SK-N-SH treated with all-trans-retinoic acid at 6 μM for 48 hours (cell line): ENCODE measurements at regions not wholly inside any gene's neighbourhood (a gene's known extent, or its start where the extent isn't known, plus 50 kb on each side); places are given as distances from the start of the nearest gene placed in this dataset.

Experiments used
- ATAC-seq: fragments of 200-7000 bp; cut with Tn5 transposase; 3 replicates; pipeline ENCODE4 v1.9.1; 2020; ENCODE audit warnings: mild to moderate bottlenecking, moderate library complexity
- BACH2 ChIP-seq: fragments of 250-450 bp; sonication (Bioruptor Pico); IDR thresholded peaks from 2 replicates; pipeline ENCODE4 v1.9.0; 2021; ENCODE audit warnings: mild to moderate bottlenecking, borderline replicate concordance
- CSDC2 ChIP-seq: fragments of 250-450 bp; sonication (Bioruptor Pico); IDR thresholded peaks from 2 replicates; pipeline ENCODE4 v1.5.0; 2020; ENCODE audit warnings: mild to moderate bottlenecking, moderate library complexity
- CSRNP3 ChIP-seq: fragments of 250-450 bp; sonication (Bioruptor Pico); IDR thresholded peaks from 2 replicates; pipeline ENCODE4 v1.5.1; 2021; ENCODE audit warnings: mild to moderate bottlenecking, moderate library complexity
- ESRRG ChIP-seq: fragments of 250-450 bp; sonication (Bioruptor Pico); IDR thresholded peaks from 2 replicates; pipeline ENCODE4 v1.6.1; 2021; ENCODE audit warnings: mild to moderate bottlenecking
- GLIS3 ChIP-seq: fragments of 250-450 bp; sonication (Bioruptor Pico); IDR thresholded peaks from 2 replicates; pipeline ENCODE4 v1.5.0; 2020; ENCODE audit warnings: mild to moderate bottlenecking, moderate library complexity
- ISL1 ChIP-seq: fragments of 250-450 bp; sonication (Bioruptor Pico); IDR thresholded peaks from 2 replicates; pipeline ENCODE4 v2.1.2; 2022; ENCODE audit warnings: mild to moderate bottlenecking, moderate library complexity
- OSR1 ChIP-seq: fragments of 250-450 bp; sonication (Bioruptor Pico); IDR thresholded peaks from 2 replicates; pipeline ENCODE4 v1.8.0; 2022; ENCODE audit warnings: moderate library complexity, mild to moderate bottlenecking, inconsistent platforms
- POU6F1 ChIP-seq: fragments of 250-450 bp; sonication (Bioruptor Pico); IDR thresholded peaks from 2 replicates; pipeline ENCODE4 v1.8.0; 2021; ENCODE audit warnings: low read depth, mild to moderate bottlenecking, moderate library complexity, borderline replicate concordance
- RARB ChIP-seq: fragments of 250-450 bp; sonication (Bioruptor Pico); IDR thresholded peaks from 2 replicates; pipeline ENCODE4 v1.8.0; 2021; ENCODE audit warnings: mild to moderate bottlenecking, moderate library complexity
- ZC3H10 ChIP-seq: fragments of 250-450 bp; sonication (Bioruptor Pico); IDR thresholded peaks from 2 replicates; pipeline ENCODE4 v1.5.1; 2021; ENCODE audit warnings: mild to moderate bottlenecking, moderate library complexity
- ZFP30 ChIP-seq: fragments of 450-650 bp; formaldehyde crosslinking; IDR thresholded peaks from 2 replicates; pipeline ENCODE4 v1.5.0; 2022; ENCODE audit warnings: mild to moderate bottlenecking, moderate library complexity
- ZNF565 ChIP-seq: fragments of 450-650 bp; formaldehyde crosslinking; conservative IDR thresholded peaks from 2 replicates; pipeline ENCODE4 v1.5.0; 2020; ENCODE audit warnings: low read depth, mild to moderate bottlenecking, moderate library complexity
- ZNF70 ChIP-seq: fragments of 450-650 bp; formaldehyde crosslinking; IDR thresholded peaks from 2 replicates; pipeline ENCODE4 v1.5.0; 2020; ENCODE audit warnings: mild to moderate bottlenecking, moderate library complexity
- ZNF8 ChIP-seq: fragments of 450-650 bp; formaldehyde crosslinking; IDR thresholded peaks from 2 replicates; pipeline ENCODE4 v1.5.0; 2020; ENCODE audit warnings: mild to moderate bottlenecking, moderate library complexity
- TF ChIP-seq, protein P1 (sequence below): fragments of 250-450 bp; sonication (Bioruptor Pico); IDR thresholded peaks from 2 replicates; pipeline ENCODE4 v1.5.1; 2020; ENCODE audit warnings: low read depth, mild to moderate bottlenecking, moderate library complexity
- TF ChIP-seq, protein P2 (sequence below): fragments of 250-450 bp; sonication (Bioruptor Pico); IDR thresholded peaks from 2 replicates; pipeline ENCODE4 v1.5.0; 2020; ENCODE audit warnings: mild to moderate bottlenecking, moderate library complexity
- TF ChIP-seq, protein P3 (sequence below): fragments of 250-450 bp; sonication (Bioruptor Pico); IDR thresholded peaks from 2 replicates; pipeline ENCODE4 v1.8.0; 2020; ENCODE audit warnings: mild to moderate bottlenecking, moderate library complexity, borderline replicate concordance

DNA sequence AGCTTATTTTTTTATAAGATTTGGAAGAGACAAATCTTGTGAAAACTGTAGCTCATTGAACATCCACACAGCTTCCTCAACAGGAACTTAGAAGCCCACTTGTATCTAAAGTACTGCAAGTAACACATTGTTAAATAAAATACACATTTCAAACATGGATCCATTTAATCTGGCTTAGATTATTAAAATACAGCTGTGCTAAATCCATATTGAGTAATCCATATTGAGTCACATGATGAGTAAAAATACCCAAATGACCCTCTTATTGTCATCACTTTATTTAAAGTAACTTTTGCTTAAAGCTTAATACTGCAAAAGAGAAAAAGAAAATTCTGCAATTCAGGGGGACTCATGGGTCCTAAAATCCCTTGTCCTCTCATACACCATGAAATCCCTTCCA is 133.3 kb downstream of the OSR1 start:
- no peak for TF ChIP-seq ESRRG (CRISPR knock-in tag)
- TF ChIP-seq, protein P1, sequence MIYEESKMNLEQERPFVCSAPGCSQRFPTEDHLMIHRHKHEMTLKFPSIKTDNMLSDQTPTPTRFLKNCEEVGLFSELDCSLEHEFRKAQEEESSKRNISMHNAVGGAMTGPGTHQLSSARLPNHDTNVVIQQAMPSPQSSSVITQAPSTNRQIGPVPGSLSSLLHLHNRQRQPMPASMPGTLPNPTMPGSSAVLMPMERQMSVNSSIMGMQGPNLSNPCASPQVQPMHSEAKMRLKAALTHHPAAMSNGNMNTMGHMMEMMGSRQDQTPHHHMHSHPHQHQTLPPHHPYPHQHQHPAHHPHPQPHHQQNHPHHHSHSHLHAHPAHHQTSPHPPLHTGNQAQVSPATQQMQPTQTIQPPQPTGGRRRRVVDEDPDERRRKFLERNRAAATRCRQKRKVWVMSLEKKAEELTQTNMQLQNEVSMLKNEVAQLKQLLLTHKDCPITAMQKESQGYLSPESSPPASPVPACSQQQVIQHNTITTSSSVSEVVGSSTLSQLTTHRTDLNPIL: no peak
- TF ChIP-seq ZNF70 (CRISPR knock-in tag): no peak
- TF ChIP-seq CSDC2 (CRISPR knock-in tag): no peak
- no peak for TF ChIP-seq POU6F1 (CRISPR knock-in tag)
- TF ChIP-seq RARB (CRISPR knock-in tag): no peak
- TF ChIP-seq, protein P2, sequence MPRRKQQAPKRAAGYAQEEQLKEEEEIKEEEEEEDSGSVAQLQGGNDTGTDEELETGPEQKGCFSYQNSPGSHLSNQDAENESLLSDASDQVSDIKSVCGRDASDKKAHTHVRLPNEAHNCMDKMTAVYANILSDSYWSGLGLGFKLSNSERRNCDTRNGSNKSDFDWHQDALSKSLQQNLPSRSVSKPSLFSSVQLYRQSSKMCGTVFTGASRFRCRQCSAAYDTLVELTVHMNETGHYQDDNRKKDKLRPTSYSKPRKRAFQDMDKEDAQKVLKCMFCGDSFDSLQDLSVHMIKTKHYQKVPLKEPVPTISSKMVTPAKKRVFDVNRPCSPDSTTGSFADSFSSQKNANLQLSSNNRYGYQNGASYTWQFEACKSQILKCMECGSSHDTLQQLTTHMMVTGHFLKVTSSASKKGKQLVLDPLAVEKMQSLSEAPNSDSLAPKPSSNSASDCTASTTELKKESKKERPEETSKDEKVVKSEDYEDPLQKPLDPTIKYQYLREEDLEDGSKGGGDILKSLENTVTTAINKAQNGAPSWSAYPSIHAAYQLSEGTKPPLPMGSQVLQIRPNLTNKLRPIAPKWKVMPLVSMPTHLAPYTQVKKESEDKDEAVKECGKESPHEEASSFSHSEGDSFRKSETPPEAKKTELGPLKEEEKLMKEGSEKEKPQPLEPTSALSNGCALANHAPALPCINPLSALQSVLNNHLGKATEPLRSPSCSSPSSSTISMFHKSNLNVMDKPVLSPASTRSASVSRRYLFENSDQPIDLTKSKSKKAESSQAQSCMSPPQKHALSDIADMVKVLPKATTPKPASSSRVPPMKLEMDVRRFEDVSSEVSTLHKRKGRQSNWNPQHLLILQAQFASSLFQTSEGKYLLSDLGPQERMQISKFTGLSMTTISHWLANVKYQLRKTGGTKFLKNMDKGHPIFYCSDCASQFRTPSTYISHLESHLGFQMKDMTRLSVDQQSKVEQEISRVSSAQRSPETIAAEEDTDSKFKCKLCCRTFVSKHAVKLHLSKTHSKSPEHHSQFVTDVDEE (CRISPR knock-in tag): no peak
- no peak for TF ChIP-seq ZFP30 (CRISPR knock-in tag)
- no peak for TF ChIP-seq ZNF8 (CRISPR knock-in tag)
- TF ChIP-seq, all 23 proteins: peak for 0
- no peak for ATAC-seq

DNA sequence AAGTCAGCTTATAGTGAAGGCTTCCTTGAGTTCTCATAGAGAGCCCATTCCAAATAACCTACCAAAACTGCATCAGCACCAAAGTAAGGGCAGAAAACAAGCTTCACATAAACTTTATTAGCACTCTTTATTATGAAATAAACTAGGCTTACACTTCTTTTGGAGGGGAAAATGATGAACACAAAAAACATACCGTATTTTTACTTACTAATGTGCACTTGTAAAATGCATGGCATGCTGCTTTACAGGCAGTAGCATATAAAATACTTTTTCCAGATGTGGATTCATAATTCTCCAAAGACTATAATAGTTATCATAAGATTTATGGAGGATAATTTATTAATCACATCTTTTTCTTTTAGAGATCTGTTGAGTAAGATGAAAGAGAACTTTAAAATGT is 133.9 kb downstream of the OSR1 start:
- no peak for ATAC-seq
- TF ChIP-seq, protein P2 (CRISPR knock-in tag): no peak
- no peak for TF ChIP-seq CSRNP3 (CRISPR knock-in tag)
- TF ChIP-seq, protein P3, sequence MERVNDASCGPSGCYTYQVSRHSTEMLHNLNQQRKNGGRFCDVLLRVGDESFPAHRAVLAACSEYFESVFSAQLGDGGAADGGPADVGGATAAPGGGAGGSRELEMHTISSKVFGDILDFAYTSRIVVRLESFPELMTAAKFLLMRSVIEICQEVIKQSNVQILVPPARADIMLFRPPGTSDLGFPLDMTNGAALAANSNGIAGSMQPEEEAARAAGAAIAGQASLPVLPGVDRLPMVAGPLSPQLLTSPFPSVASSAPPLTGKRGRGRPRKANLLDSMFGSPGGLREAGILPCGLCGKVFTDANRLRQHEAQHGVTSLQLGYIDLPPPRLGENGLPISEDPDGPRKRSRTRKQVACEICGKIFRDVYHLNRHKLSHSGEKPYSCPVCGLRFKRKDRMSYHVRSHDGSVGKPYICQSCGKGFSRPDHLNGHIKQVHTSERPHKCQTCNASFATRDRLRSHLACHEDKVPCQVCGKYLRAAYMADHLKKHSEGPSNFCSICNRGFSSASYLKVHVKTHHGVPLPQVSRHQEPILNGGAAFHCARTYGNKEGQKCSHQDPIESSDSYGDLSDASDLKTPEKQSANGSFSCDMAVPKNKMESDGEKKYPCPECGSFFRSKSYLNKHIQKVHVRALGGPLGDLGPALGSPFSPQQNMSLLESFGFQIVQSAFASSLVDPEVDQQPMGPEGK (CRISPR knock-in tag): no peak
- no peak for TF ChIP-seq ZC3H10 (CRISPR knock-in tag)
- no peak for TF ChIP-seq ZNF70 (CRISPR knock-in tag)
- TF ChIP-seq, protein P1: no peak
- no peak for TF ChIP-seq GLIS3 (CRISPR knock-in tag)
- TF ChIP-seq ISL1 (CRISPR knock-in tag): no peak
- TF ChIP-seq ZNF565: no peak
- TF ChIP-seq RARB (CRISPR knock-in tag): no peak

DNA sequence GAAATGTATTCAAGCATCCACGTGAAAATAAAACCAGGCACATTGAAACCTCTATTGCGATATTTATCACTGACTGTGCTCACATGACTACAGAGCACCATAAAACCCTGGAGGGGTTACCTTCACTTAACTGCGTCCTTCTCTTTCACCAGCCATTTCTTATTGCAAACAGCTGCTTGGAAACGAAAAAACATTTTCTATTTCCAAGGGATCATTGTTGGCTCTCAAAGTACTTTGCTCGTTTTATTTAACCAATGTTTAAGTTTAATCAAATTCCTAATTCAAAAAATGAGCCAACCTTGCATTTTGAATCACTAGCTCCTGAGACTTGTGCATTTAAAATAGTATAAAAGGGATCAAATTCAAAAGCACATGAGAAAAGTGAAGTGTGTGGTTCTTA is 134.4 kb downstream of the OSR1 start:
- TF ChIP-seq ZFP30 (CRISPR knock-in tag) (no peak), ZC3H10 (CRISPR knock-in tag) (no peak), ZNF70 (CRISPR knock-in tag) (no peak), OSR1 (no peak), ZNF8 (CRISPR knock-in tag) (no peak), ZNF565 (no peak), BACH2 (CRISPR knock-in tag) (no peak), CSDC2 (CRISPR knock-in tag) (no peak)
- TF ChIP-seq, protein P3 (CRISPR knock-in tag): no peak
- TF ChIP-seq, protein P2 (CRISPR knock-in tag): no peak
- ATAC-seq: no peak
